ENCODE measurements at regions not wholly inside any gene's neighbourhood (a gene's known extent, or its start where the extent isn't known, plus 50 kb on each side); places are given as distances from the start of the nearest gene placed in this dataset.

DNA sequence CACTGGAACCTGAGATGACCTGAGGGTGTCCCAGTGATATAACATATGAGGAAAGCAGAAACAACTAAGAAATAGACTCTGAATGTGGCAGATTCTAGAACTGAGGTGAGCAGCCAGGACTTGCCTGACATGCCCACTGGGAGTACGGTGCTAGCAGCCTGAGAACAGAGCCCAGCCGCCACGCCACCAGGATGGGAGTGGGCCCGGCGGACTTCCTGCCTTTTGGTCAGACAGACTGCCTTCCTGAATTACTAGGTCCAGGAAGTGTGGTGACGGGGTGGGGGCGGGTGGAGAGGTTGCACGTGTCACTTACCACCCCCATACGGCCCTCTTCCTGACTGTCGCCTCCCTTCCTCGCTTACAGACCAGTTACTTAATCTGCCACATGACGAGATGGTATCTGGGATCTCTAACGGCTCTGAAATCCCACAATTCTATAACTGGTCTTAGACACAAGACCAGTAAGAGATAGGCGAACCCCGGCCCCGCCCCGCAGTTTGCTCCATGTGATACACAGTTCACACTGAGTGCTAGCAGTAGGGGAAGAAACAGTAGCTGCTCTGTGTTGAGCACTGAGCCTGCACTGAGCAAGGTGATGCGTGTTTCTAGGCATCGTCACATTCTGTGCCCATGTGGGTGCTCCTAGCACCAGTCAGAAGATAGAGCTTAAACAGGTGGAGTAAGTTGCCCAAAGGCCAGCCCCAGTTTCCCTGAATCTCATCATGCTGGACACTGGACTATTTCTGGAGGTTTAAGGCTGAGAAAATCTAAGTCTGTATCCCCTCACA lies 95.7 kb downstream of the CPN2 start:
- TF ChIP-seq, protein P1, sequence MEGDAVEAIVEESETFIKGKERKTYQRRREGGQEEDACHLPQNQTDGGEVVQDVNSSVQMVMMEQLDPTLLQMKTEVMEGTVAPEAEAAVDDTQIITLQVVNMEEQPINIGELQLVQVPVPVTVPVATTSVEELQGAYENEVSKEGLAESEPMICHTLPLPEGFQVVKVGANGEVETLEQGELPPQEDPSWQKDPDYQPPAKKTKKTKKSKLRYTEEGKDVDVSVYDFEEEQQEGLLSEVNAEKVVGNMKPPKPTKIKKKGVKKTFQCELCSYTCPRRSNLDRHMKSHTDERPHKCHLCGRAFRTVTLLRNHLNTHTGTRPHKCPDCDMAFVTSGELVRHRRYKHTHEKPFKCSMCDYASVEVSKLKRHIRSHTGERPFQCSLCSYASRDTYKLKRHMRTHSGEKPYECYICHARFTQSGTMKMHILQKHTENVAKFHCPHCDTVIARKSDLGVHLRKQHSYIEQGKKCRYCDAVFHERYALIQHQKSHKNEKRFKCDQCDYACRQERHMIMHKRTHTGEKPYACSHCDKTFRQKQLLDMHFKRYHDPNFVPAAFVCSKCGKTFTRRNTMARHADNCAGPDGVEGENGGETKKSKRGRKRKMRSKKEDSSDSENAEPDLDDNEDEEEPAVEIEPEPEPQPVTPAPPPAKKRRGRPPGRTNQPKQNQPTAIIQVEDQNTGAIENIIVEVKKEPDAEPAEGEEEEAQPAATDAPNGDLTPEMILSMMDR (IDR thresholded peaks at IDR 0.05): no peak
- TF ChIP-seq EZH2phosphoT487 (IDR thresholded peaks at IDR 0.05): no peak
- no peak for TF ChIP-seq EZH2 (IDR thresholded peaks at IDR 0.05)

Data from neural progenitor cell (in vitro differentiated cells).